NCI-H2227 (cell line): ENCODE measurements at regions not wholly inside any gene's neighbourhood (a gene's known extent, or its start where the extent isn't known, plus 50 kb on each side); places are given as distances from the start of the nearest gene placed in this dataset.
A peak's percentile ranks its signal among the peaks of the same experiment; 100 is the strongest.

Experiments
- DNase-seq: peaks from one replicate; lab custom pipeline; 2025; ENCODE audit not compliant: unreplicated experiment; lab: John Stamatoyannopoulos, UW

DNA sequence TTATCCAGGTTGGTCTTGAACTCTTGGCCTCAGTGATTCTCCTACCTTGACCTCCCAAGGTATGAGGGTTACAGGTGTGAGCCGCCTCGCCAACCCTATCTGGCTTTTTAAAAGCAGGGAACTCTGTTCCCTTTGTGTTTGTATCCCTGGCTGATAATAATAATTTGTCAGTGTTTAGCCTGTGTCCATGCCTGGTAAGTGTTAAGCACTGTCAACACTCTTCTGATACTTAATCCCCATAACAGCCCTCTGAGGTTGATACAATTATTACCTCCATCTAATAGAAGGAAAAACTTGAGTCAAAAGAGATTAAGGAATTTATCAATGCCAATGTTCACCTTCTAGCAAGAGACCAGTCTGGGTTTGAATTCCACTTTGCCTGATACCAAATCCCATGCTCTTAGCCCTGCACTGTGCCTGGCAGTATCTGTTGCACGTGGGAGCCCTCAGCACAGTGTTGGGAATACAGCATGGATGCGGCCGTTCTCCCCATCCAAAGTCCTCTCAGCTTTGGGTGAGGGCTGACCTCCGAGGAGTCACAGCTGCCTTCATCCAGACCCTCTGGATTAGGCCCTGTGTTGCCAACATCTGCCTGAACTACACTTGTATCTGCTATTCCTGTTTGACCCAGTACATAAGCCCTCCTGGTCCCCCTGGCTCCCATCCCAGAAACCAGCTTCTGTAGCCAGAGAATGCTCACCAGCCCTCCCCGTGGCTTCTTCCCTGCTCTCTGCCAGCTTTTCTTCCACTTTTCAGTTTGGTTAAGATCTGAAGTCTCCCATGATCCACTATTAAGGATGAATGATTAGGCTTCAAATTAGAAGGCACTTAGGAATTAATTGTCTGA lies 335.6 kb upstream of the ASIC2 start:
- no peak for DNase-seq

DNA sequence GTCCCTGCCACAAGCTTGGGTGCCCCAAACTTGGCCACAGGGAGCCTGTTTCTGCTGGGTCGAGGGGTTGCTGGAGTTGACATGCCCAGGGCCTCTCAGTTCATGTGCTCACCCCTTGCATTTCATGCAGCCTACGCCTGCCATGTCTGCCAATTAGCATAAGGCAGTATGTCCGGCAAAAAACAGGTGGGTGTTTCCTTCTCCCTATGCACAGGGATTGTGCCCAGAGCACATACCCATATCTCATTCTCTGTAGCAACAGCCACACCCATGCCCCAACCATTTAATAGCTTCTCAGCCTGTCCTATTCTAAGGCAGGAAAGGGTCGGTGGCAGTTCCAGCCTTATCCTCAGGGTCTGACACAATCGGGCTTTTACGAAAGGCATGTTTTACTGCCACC lies 340.4 kb upstream of the ASIC2 start:
- DNase-seq: no peak

DNA sequence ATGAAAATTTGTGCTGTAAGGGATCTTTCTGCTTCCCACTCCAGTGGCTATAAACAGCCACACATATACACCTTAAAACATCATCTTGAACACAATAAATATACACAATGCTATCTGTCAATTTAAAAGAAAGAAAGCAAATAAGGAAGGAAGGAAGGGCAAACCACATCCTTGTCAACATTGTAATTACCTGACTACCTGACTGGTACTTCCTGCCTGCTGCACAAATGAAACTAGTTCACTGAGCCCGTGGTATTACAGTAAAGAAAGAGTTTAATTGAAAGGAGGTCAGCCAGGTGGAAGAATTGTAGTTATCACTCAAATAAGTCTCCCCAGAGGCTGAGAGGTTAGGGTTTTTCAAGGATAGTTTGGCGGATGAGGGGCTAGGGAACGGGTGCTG lies 344.4 kb upstream of the ASIC2 start:
- no peak for DNase-seq

GRCh38 chr17:33639103-33639880 lies 346.2 kb upstream of the ASIC2 start:
- DNase-seq: no peak

- DNase-seq: no peak
These were observed 347.5 kb upstream of the ASIC2 start for GRCh38 chr17:33640629-33641028.

DNA sequence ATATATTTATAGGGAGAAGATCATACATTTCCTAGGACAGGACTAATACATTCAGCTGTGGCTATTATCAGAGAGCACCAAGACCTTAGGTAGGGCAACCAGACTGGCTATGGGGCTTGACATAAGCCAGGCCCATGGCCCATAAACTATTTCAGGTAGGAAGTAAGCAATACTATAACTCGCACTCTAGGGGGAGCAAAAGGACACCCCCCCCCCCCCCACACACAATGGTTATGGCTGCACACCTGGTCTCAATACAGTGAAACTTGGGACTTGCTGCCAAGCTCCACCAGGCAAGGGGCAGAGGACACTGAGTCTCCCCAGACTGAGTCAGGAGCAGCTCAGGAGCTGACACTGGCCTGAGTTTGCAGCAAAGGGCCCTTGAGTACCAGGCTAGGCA lies 348.9 kb upstream of the ASIC2 start:
- DNase-seq: no peak

GRCh38 chr17:33647956-33648355 lies 354.9 kb upstream of the ASIC2 start:
- peak; percentile 36 for DNase-seq

GRCh38 chr17:33650304-33650703 lies 357.2 kb upstream of the ASIC2 start:
- DNase-seq: no peak

DNA sequence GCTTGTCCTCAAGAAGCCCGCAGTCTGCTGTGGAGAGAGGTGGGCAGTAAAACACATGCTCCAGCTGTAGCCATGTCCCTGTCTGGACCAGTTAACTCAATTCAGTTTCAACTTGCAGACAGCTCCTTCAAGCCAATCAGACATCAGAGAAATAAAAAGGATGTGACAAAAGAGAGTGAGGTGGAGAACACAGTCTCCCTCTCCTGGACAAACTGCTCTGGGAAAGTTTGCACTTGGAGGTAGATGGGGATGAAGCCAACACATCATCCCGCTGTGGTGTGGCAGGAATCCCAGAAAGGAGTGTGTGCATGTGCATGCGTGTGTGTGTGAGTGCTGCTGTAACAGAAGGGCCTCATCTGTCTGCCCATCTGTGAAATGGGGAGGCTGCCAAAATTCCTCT lies 358.6 kb upstream of the ASIC2 start:
- DNase-seq: no peak

DNA sequence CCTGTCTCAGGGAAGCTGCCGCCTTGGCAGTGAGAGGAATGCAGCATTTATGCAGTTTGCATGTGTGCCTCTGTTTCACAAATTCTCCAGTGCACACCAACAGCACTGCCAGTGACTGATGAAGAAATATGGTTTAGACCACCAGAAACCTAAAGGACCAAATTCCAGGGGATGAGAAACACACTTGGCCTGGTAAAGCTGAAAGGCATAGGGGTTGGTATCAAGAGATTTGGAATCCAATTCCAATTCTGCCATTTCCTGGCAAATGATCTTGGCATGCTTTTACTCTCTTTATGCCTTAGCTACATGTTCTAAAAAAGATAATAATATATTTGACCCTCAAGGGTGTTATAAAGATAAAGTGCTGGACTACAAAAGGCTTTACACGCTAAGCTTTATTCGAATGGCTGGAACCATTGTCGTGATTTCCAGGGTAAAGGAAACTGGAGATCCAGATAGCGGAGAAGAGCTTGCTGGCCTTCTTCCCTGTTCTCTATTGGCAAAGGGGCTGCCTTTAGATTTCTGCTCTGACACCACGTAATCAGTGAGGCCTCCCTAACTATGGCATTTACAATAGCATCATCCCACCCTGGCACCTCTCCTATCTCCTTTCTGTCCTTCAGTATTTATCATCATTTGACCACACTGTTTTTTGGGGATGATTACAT lies 359.8 kb upstream of the ASIC2 start:
- no peak for DNase-seq

DNA sequence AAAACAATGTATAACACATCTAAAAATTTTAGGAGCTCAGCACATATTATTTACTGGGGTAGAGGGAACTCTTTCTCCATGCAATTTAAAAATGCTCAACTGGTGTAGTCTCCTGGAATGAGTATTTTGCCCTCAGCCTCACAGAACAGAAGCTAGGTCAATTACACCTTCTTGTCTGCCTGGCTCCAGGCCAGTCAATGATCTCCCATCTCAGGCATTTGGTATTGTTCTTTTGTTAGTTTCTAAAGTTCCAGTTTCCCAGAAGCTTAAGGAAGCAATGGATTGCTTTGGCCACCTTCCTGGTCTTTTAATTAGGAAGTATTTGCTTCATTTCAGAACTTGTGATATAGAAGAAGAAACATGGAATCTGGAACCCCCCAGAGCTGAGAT lies 360.3 kb upstream of the ASIC2 start:
- DNase-seq: peak; percentile 10

GRCh38 chr17:33657181-33657580 lies 364.1 kb upstream of the ASIC2 start:
- no peak for DNase-seq

DNA sequence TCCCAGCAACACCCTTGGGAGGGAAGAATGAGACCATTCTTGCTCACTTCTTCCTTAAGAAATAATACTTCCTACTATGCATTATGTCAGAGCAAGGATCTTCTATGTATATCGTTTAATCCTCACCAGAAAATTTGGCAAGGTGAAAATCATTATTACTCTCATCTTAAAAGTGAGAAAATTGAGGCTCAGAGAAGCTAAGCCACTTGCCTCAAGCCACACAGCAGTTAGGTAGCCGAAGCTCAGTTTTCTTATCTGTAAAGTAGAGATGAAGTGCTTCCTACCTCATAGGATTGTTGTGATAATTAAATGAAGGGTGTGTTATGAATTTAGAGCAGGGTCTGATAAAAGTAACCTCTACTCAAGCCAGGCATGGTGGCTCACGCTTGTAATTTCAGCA lies 368.9 kb upstream of the ASIC2 start:
- DNase-seq: no peak

GRCh38 chr17:33664116-33664840 lies 371.2 kb upstream of the ASIC2 start:
- DNase-seq: no peak

GRCh38 chr17:33667052-33667509 lies 374.0 kb upstream of the ASIC2 start:
- no peak for DNase-seq

DNA sequence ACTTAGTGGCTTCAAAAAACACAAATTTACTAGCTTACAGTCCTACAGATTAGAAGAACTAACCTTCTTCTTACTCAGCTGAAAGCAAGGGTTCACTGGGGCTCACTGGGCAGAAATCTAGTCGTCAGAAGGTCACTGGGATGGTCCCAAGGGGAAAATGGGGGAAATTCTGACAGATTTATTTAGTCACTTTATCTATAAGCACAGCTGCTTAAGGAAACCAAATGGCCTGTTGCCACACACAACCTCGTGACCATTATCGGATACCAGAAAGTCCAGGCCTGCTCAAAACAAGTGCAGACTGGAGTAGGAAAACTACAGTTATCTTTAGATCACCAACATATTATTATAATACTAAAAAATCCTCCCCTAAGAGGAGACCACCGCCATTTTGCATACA lies 374.6 kb upstream of the ASIC2 start:
- no peak for DNase-seq

DNA sequence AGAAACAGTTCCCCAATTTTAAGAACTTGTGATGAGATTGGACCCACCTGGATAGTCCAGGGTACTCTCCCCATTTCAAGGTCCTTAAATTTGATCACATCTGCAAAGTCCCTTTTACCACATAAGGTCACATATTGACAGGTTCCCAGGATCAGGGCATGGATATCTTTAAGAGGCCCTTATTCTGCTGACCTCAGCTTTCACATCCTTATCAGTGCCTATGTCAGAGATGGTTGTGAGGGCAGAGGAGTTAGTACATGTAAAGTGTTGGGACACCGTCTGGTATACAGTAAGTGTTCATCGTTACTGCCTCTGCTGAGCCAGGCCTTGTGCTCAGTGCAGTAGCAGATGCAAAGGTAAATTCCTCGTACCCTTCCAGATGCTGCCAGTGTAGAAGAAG lies 375.4 kb upstream of the ASIC2 start:
- DNase-seq: no peak

- DNase-seq: no peak
These were observed 378.4 kb upstream of the ASIC2 start for GRCh38 chr17:33671491-33671890.

GRCh38 chr17:33674685-33675084 lies 381.6 kb upstream of the ASIC2 start:
- peak; percentile 72 for DNase-seq

DNA sequence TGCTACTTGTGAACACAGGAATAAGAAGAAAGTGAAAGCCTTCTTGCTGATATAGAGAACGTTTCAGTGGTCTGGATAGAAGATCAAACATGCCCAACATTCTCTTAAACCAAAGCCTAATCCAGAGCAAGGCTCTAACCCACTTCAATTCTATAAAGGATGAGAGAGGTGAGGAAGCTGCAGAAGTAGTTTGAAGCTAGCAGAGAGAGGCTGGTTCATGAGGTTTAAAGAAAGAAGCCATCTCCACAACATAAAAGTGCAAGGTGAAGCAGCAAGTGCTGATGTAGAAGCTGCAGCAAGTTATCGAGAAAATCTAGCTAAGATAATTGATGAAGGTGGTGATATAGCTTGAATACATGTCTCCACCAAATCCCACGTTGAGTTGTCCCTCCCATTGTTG lies 383.3 kb upstream of the ASIC2 start:
- DNase-seq: no peak

GRCh38 chr17:33679595-33679994 lies 386.5 kb upstream of the ASIC2 start:
- DNase-seq: no peak
